ENCODE measurements at regions not wholly inside any gene's neighbourhood (a gene's known extent, or its start where the extent isn't known, plus 50 kb on each side); places are given as distances from the start of the nearest gene placed in this dataset.

GRCh38 chr9:30925126-30925525, 1459.3 kb upstream of the ACO1 start:
- H3K36me3 ChIP-seq (replicated peaks in 1 of 2; ENCODE audit: control insufficient read depth in 1 of 2, insufficient read depth in 2 of 2, low read length in 2 of 2) = no peaks in the 10 kb centered on the region
- in situ Hi-C loops (cut with HindIII; ENCODE audit: extremely low pct_ligation_motif_present, low pct_unique_long_range_greater_than_20kb) = no loop called here
- 13% methylated on average over 5 of the region's 5 CpGs for WGBS (ENCODE audit: low lambda C conversion rate)
- H3K4me2 ChIP-seq (ENCODE audit: low read depth, low read length) = no peak overlapping the region
- FAIRE-seq = no peak
- ATAC-seq = no peak
- H2AFZ ChIP-seq (ENCODE audit: low read length) = no peak overlapping the region
- CTCF ChIA-PET (ENCODE audit: low intra/inter-chr PET ratio, low total read pairs) = no interaction called here
- H3K9ac ChIP-seq (ENCODE audit: insufficient read depth, low read depth, low read length) = no peak overlapping the region
- H3K4me1 ChIP-seq (ENCODE audit: insufficient read depth, low read length) = no peaks in the 10 kb centered on the region
- H4K20me1 ChIP-seq (ENCODE audit: insufficient read depth, low read length) = no peaks in the 10 kb centered on the region
- BruUV-seq (replicated peaks) = no TSS peak
- H3K79me2 ChIP-seq (ENCODE audit: insufficient read depth, low read length) = no peaks in the 10 kb centered on the region
- no peak overlapping the region for H3K27ac ChIP-seq (ENCODE audit: extremely low read length, insufficient read depth, low read length)
- no peaks in the 10 kb centered on the region for H3K27me3 ChIP-seq (ENCODE audit: control insufficient read depth in 1 of 2, insufficient read depth in 2 of 2, low read length in 2 of 2)
- intact Hi-C loops (cut with micrococcal nuclease; ENCODE audit: unreplicated experiment) = no loop called here
- no peak overlapping the region for H3K4me3 ChIP-seq (replicated peaks in 1 of 3; ENCODE audit: insufficient read depth in 1 of 3, low read depth in 2 of 3, low read length in 3 of 3)
- POLR2A ChIA-PET = no interaction called here
- TF ChIP-seq E2F1 (CRISPR knock-in tag; IDR thresholded peaks at IDR 0.05) = no peak
- H3K9me3 ChIP-seq (ENCODE audit: low read length) = no peaks in the 10 kb centered on the region
- DNase-seq (ENCODE audit: low spot score) = no peak

GRCh38 chr9:30925635-30926034, 1458.8 kb upstream of the ACO1 start:
- POLR2A ChIA-PET = no interaction called here
- FAIRE-seq = no peak
- Histone ChIP-seq H3K36me3 (replicated peaks in 1 of 2; ENCODE audit: control insufficient read depth in 1 of 2, insufficient read depth in 2 of 2, low read length in 2 of 2) (no peaks in the 10 kb centered on the region), H3K79me2 (ENCODE audit: insufficient read depth, low read length) (no peaks in the 10 kb centered on the region), H3K4me2 (ENCODE audit: low read depth, low read length) (no peak overlapping the region), H4K20me1 (ENCODE audit: insufficient read depth, low read length) (no peaks in the 10 kb centered on the region), H3K27me3 (ENCODE audit: control insufficient read depth in 1 of 2, insufficient read depth in 2 of 2, low read length in 2 of 2) (no peaks in the 10 kb centered on the region), H3K4me1 (ENCODE audit: insufficient read depth, low read length) (no peaks in the 10 kb centered on the region), H3K9me3 (ENCODE audit: low read length) (no peaks in the 10 kb centered on the region), H3K4me3 (replicated peaks in 1 of 3; ENCODE audit: insufficient read depth in 1 of 3, low read depth in 2 of 3, low read length in 3 of 3) (no peak overlapping the region), H3K9ac (ENCODE audit: insufficient read depth, low read depth, low read length) (no peak overlapping the region), H2AFZ (ENCODE audit: low read length) (no peak overlapping the region), H3K27ac (ENCODE audit: extremely low read length, insufficient read depth, low read length) (no peak overlapping the region)
- in situ Hi-C loops (cut with HindIII; ENCODE audit: extremely low pct_ligation_motif_present, low pct_unique_long_range_greater_than_20kb) = no loop called here
- ATAC-seq = no peak
- intact Hi-C loops (cut with micrococcal nuclease; ENCODE audit: unreplicated experiment) = no loop called here
- BruUV-seq (replicated peaks) = no TSS peak
- 16% methylated on average over 2 of the region's 2 CpGs for WGBS (ENCODE audit: low lambda C conversion rate)
- DNase-seq (ENCODE audit: low spot score) = no peak
- CTCF ChIA-PET (ENCODE audit: low intra/inter-chr PET ratio, low total read pairs) = no interaction called here
- TF ChIP-seq TP53 (CRISPR knock-in tag; conservative IDR thresholded peaks at IDR 0.05) (no peak), ZNF567 (CRISPR knock-in tag; IDR thresholded peaks at IDR 0.05; ENCODE audit: borderline replicate concordance) (no peak), ZNF766 (CRISPR knock-in tag; IDR thresholded peaks at IDR 0.05; ENCODE audit: borderline replicate concordance) (no peak), USF2 (IDR thresholded peaks at IDR 0.05; ENCODE audit: low read depth, low read length) (no peak), USF2 (CRISPR knock-in tag; IDR thresholded peaks at IDR 0.05; ENCODE audit: borderline replicate concordance) (no peak), FOXA1 (IDR thresholded peaks at IDR 0.05) (no peak), FOXA1 (CRISPR knock-in tag; IDR thresholded peaks at IDR 0.05) (no peak), SRSF4 (IDR thresholded peaks at IDR 0.05; ENCODE audit: low read depth, low read length, poor library complexity, severe bottlenecking) (no peak), TARDBP (CRISPR knock-in tag; IDR thresholded peaks at IDR 0.05) (no peak), HMG20A (CRISPR knock-in tag; IDR thresholded peaks at IDR 0.05; ENCODE audit: borderline replicate concordance) (no peak), ZKSCAN5 (CRISPR knock-in tag; IDR thresholded peaks at IDR 0.05) (no peak), ZNF660 (CRISPR knock-in tag; IDR thresholded peaks at IDR 0.05; ENCODE audit: borderline replicate concordance, low read depth) (no peak), CHD2 (IDR thresholded peaks at IDR 0.05; ENCODE audit: low read depth, low read length) (no peak), NFRKB (IDR thresholded peaks at IDR 0.05) (no peak), ZSCAN9 (CRISPR knock-in tag; IDR thresholded peaks at IDR 0.05; ENCODE audit: borderline replicate concordance) (no peak), ZNF703 (CRISPR knock-in tag; IDR thresholded peaks at IDR 0.05; ENCODE audit: borderline replicate concordance) (no peak), FOXM1 (CRISPR knock-in tag; IDR thresholded peaks at IDR 0.05) (no peak), ZNF740 (CRISPR knock-in tag; IDR thresholded peaks at IDR 0.05) (no peak)
